GM12878 (cell line): ENCODE measurements at regions not wholly inside any gene's neighbourhood (a gene's known extent, or its start where the extent isn't known, plus 50 kb on each side); places are given as distances from the start of the nearest gene placed in this dataset.

Experiments
- ATAC-seq: fragments of 200-7000 bp; cut with Tn5 transposase; 3 replicates; pipeline ENCODE4 v1.9.1; 2020; ENCODE audit warnings: mild to moderate bottlenecking, moderate library complexity
- BruUV-seq: library from RNA; stranded (reverse); fragments of 400-500 nt; replicated peaks from 2 replicates; lab custom pipeline; 2021; lab: Mats Ljungman, UMichigan
- CTCF ChIA-PET: fragments of 300-600 bp; sonication (Branson Sonifier 250); formaldehyde crosslinking; extraction: SDS; loops from one replicate; lab custom pipeline; 2021; ENCODE audit warnings: inconsistent platforms; lab: Yijun Ruan, JAX
- POLR2A ChIA-PET: fragments of 350-600 bp; formaldehyde crosslinking; extraction: SDS; loops from one replicate; lab custom pipeline; 2021; ENCODE audit warnings: inconsistent platforms; lab: Charles Lee
- RAD21 ChIA-PET: fragments of 300-600 bp; sonication (Branson Sonifier 250); formaldehyde crosslinking; loops from one replicate; lab custom pipeline; 2023; ENCODE audit warnings: antibody characterized with exemption; ENCODE audit not compliant: unreplicated experiment; lab: Charles Lee
- SMC1A ChIA-PET: fragments of 300-600 bp; sonication (Branson Sonifier 250); formaldehyde crosslinking; loops from one replicate; lab custom pipeline; 2023; ENCODE audit not compliant: unreplicated experiment, uncharacterized antibody; lab: Charles Lee
- DNase-seq: peaks from one replicate; pipeline ENCODE4 v3.0.0-alpha.2; 2011; ENCODE audit warnings: low read depth, low spot score
- FAIRE-seq: peaks from 3 replicates; lab custom pipeline; 2011; peaks lifted over from hg19 to GRCh38; lab: Jason Lieb, UNC
- H2AFZ ChIP-seq: 2 replicates; pipeline ENCODE4 v1.6.0; 2011; ENCODE audit warnings: low read depth, low read length, control low read depth; ENCODE audit not compliant: control insufficient read depth
- H3K27ac ChIP-seq: 2 replicates; pipeline ENCODE4 v1.5.1; 2011; ENCODE audit warnings: control low read depth; ENCODE audit not compliant: control insufficient read depth, insufficient read depth
- H3K27me3 ChIP-seq, 2 experiments: replicated peaks in 1 of 2; 2 replicates each; pipeline versions ENCODE4 v1.6.0 to v1.6.1; 2011; ENCODE audit warnings: low read length in 1 of 2; ENCODE audit not compliant: control insufficient read depth in 2 of 2, insufficient read depth in 2 of 2
- H3K36me3 ChIP-seq, 2 experiments: 2 replicates each; pipeline ENCODE4 v1.5.1; 2011; ENCODE audit warnings: low read length in 1 of 2; ENCODE audit not compliant: control insufficient read depth in 2 of 2, insufficient read depth in 2 of 2
- H3K4me1 ChIP-seq: 2 replicates; pipeline ENCODE4 v1.6.1; 2011; ENCODE audit warnings: mild to moderate bottlenecking, low read length, moderate library complexity, mixed read lengths; ENCODE audit not compliant: control insufficient read depth, insufficient read depth
- H3K4me2 ChIP-seq: 2 replicates; pipeline ENCODE4 v1.6.0; 2011; ENCODE audit warnings: control low read depth; ENCODE audit not compliant: control insufficient read depth, insufficient read depth
- H3K4me3 ChIP-seq: fragments of 200-600 bp; sonication (generic); 2 replicates; pipeline ENCODE4 v1.5.1; 2016
- H3K79me2 ChIP-seq: 2 replicates; pipeline ENCODE4 v1.6.0; 2011; ENCODE audit warnings: low read length; ENCODE audit not compliant: control insufficient read depth, insufficient read depth
- H3K9ac ChIP-seq: 2 replicates; pipeline ENCODE4 v1.8.0; 2011; ENCODE audit warnings: low read length, control low read depth, mixed read lengths; ENCODE audit not compliant: control insufficient read depth, insufficient read depth
- H3K9me3 ChIP-seq: replicated peaks from 3 replicates; pipeline ENCODE4 v1.5.1; 2011; ENCODE audit warnings: mild to moderate bottlenecking, low read length; ENCODE audit not compliant: control insufficient read depth, insufficient read depth
- H4K20me1 ChIP-seq: 2 replicates; pipeline ENCODE4 v1.6.0; 2011; ENCODE audit not compliant: control insufficient read depth, insufficient read depth
- CREM ChIP-seq: IDR thresholded peaks from 2 replicates; pipeline ENCODE4 v1.6.1; 2014; ENCODE audit warnings: antibody characterized with exemption, low read depth
- CTCF ChIP-seq, 3 experiments: IDR thresholded peaks in 2 of 3; conservative IDR thresholded peaks in 1 of 3; 2 replicates each; pipeline ENCODE4 v1.5.1; 2011; ENCODE audit warnings: low read depth in 3 of 3, low read length in 3 of 3, mild to moderate bottlenecking in 3 of 3, control low read depth in 2 of 3, moderate library complexity in 2 of 3, inconsistent platforms in 1 of 3, mixed read lengths in 1 of 3; ENCODE audit not compliant: control insufficient read depth in 2 of 3, insufficient read depth in 1 of 3; ENCODE audit errors: extremely low read depth in 1 of 3
- GABPA ChIP-seq: IDR thresholded peaks from 2 replicates; pipeline ENCODE4 v1.6.1; 2014; ENCODE audit warnings: antibody characterized with exemption, low read depth, mild to moderate bottlenecking, inconsistent platforms
- POLR2AphosphoS2 ChIP-seq: IDR thresholded peaks from 2 replicates; pipeline ENCODE4 v1.6.1; 2011; ENCODE audit warnings: low read depth, mild to moderate bottlenecking, low read length, improper control_type of control experiment, moderate library complexity
- REST ChIP-seq: IDR thresholded peaks from 2 replicates; pipeline ENCODE4 v1.6.1; 2012; ENCODE audit warnings: mild to moderate bottlenecking, low read depth, low read length
- SMC3 ChIP-seq: IDR thresholded peaks from 2 replicates; pipeline ENCODE4 v1.6.1; 2011; ENCODE audit warnings: low read length, improper control_type of control experiment, borderline replicate concordance
- TCF7 ChIP-seq: IDR thresholded peaks from 2 replicates; pipeline ENCODE4 v1.6.1; 2014; ENCODE audit warnings: antibody characterized with exemption, borderline replicate concordance
- WRNIP1 ChIP-seq: IDR thresholded peaks from 2 replicates; pipeline ENCODE4 v1.6.1; 2011; ENCODE audit warnings: low read depth, low read length, improper control_type of control experiment, borderline replicate concordance
- WGBS: methylation state at CpG from one replicate; pipeline ENCODE4 v1.1.6; 2016; ENCODE audit warnings: low lambda C conversion rate; ENCODE audit not compliant: insufficient replicate concordance, insufficient coverage; ENCODE audit errors: missing lambda C conversion rate; 5-methylcytosine and 5-hydroxymethylcytosine counted together
- in situ Hi-C: fragments of 300-500 bp; cut with MboI; formaldehyde crosslinking; loops from 9 replicates; pipeline ENCODE4 v1.14.3; 2018; ENCODE audit warnings: mixed read lengths
- intact Hi-C: fragments of 100-400 bp; cut with micrococcal nuclease; formaldehyde crosslinking; loops from one replicate; pipeline ENCODE4 v1.14.2; 2022; ENCODE audit not compliant: unreplicated experiment
- TF ChIP-seq, protein P1 (sequence below): fragments of 450-650 bp; IDR thresholded peaks from 2 replicates; pipeline ENCODE4 v1.6.1; 2018; ENCODE audit warnings: mild to moderate bottlenecking, low read depth, moderate library complexity; ENCODE audit not compliant: partially characterized antibody

- Histone ChIP-seq H3K27me3 (no peaks in the 10 kb centered on the region), H3K4me2 (no peak overlapping the region), H2AFZ (no peak overlapping the region), H4K20me1 (no peaks in the 10 kb centered on the region), H3K79me2 (no peaks in the 10 kb centered on the region), H3K9ac (no peak overlapping the region), H3K4me1 (no peaks in the 10 kb centered on the region), H3K4me3 (no peak overlapping the region), H3K27ac (no peak overlapping the region), H3K9me3 (no peaks in the 10 kb centered on the region), H3K36me3 (no peaks in the 10 kb centered on the region)
- no TSS peak for BruUV-seq
- FAIRE-seq (no peak), DNase-seq (no peak), ATAC-seq (no peak)
- TF ChIP-seq POLR2AphosphoS2 = no peak
- TF ChIP-seq WRNIP1 = no peak
- no peak for TF ChIP-seq SMC3
- TF ChIP-seq, protein P1, sequence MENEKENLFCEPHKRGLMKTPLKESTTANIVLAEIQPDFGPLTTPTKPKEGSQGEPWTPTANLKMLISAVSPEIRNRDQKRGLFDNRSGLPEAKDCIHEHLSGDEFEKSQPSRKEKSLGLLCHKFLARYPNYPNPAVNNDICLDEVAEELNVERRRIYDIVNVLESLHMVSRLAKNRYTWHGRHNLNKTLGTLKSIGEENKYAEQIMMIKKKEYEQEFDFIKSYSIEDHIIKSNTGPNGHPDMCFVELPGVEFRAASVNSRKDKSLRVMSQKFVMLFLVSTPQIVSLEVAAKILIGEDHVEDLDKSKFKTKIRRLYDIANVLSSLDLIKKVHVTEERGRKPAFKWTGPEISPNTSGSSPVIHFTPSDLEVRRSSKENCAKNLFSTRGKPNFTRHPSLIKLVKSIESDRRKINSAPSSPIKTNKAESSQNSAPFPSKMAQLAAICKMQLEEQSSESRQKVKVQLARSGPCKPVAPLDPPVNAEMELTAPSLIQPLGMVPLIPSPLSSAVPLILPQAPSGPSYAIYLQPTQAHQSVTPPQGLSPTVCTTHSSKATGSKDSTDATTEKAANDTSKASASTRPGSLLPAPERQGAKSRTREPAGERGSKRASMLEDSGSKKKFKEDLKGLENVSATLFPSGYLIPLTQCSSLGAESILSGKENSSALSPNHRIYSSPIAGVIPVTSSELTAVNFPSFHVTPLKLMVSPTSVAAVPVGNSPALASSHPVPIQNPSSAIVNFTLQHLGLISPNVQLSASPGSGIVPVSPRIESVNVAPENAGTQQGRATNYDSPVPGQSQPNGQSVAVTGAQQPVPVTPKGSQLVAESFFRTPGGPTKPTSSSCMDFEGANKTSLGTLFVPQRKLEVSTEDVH = no peak
- intact Hi-C loops = no loop called here
- SMC1A ChIA-PET = no interaction called here
- CTCF ChIA-PET = no interaction called here
- 17% methylated on average over 3 of the region's 3 CpGs for WGBS
- RAD21 ChIA-PET = no interaction called here
- POLR2A ChIA-PET = no interaction called here
- in situ Hi-C loops = no loop called here
Measured at GRCh38 chr13:34265046-34265679, 447.2 kb downstream of the RFC3 start.

GRCh38 chr13:34276764-34277163, 458.8 kb downstream of the RFC3 start:
- ChIA-PET CTCF (no interaction called here), SMC1A (no interaction called here), POLR2A (no interaction called here), RAD21 (no interaction called here)
- H3K4me1 ChIP-seq = no peaks in the 10 kb centered on the region
- WGBS = 19% methylated on average over 3 of the region's 3 CpGs
- H3K27ac ChIP-seq = no peak overlapping the region
- no peak overlapping the region for H3K4me3 ChIP-seq
- no peaks in the 10 kb centered on the region for H3K79me2 ChIP-seq
- no peak overlapping the region for H3K4me2 ChIP-seq
- intact Hi-C loops (no loop called here), in situ Hi-C loops (no loop called here)
- FAIRE-seq (no peak), DNase-seq (no peak), ATAC-seq (no peak)
- no TSS peak for BruUV-seq
- no peaks in the 10 kb centered on the region for H4K20me1 ChIP-seq
- H2AFZ ChIP-seq = no peak overlapping the region
- H3K27me3 ChIP-seq = no peaks in the 10 kb centered on the region
- H3K9me3 ChIP-seq = no peaks in the 10 kb centered on the region
- no peak overlapping the region for H3K9ac ChIP-seq
- H3K36me3 ChIP-seq = no peaks in the 10 kb centered on the region
- TF ChIP-seq CREM (no peak), REST (no peak), POLR2AphosphoS2 (no peak), GABPA (no peak), TCF7 (no peak), CTCF (IDR thresholded peaks at IDR 0.05 in 2 of 3, conservative IDR thresholded peaks at IDR 0.05 in 1 of 3; ENCODE audit: control insufficient read depth in 2 of 3, extremely low read depth in 1 of 3, insufficient read depth in 1 of 3, low read depth in 3 of 3, low read length in 3 of 3) (no peak)
